ENCODE measurements at regions not wholly inside any gene's neighbourhood (a gene's known extent, or its start where the extent isn't known, plus 50 kb on each side); places are given as distances from the start of the nearest gene placed in this dataset.
"Not testable (repeated sequence)": the region's sequence is repeated elsewhere in the genome, so short reads cannot be mapped to it uniquely, and the experiment has no call there.

GRCh38 chr1:116185161-116185701 is 74.0 kb downstream of the MAB21L3 start:
- DNase-seq: no peak

- DNase-seq: no peak
These were observed 78.3 kb downstream of the MAB21L3 start for GRCh38 chr1:116189481-116189880.

GRCh38 chr1:116191294-116191693 is 80.1 kb downstream of the MAB21L3 start:
- DNase-seq: no peak

GRCh38 chr1:116193768-116194167 is 82.6 kb downstream of the MAB21L3 start:
- no peak for DNase-seq

- DNase-seq: no peak
These were observed 83.4 kb downstream of the MAB21L3 start for GRCh38 chr1:116194568-116194967.

GRCh38 chr1:116195077-116195868 is 84.1 kb downstream of the MAB21L3 start:
- DNase-seq: no peak

- DNase-seq: not testable (repeated sequence)
These were observed 89.1 kb downstream of the MAB21L3 start for GRCh38 chr1:116200343-116200742.

GRCh38 chr1:116201911-116202310 is 90.7 kb downstream of the MAB21L3 start:
- no peak for DNase-seq

- peak; percentile 71 for DNase-seq
These were observed 92.1 kb downstream of the MAB21L3 start for GRCh38 chr1:116203181-116203723.

GRCh38 chr1:116203920-116204319 is 92.7 kb downstream of the MAB21L3 start:
- no peak for DNase-seq

- no peak for DNase-seq
These were observed 94.9 kb downstream of the MAB21L3 start for GRCh38 chr1:116205941-116206679.

GRCh38 chr1:116207126-116207735 is 96.0 kb downstream of the MAB21L3 start:
- no peak for DNase-seq

GRCh38 chr1:116208136-116208535 is 96.9 kb downstream of the MAB21L3 start:
- DNase-seq: no peak

GRCh38 chr1:116211294-116211693 is 100.1 kb downstream of the MAB21L3 start:
- no peak for DNase-seq

- DNase-seq: peak; percentile 58
These were observed 107.7 kb downstream of the MAB21L3 start for GRCh38 chr1:116218922-116219321.

- DNase-seq: peak; percentile 60
These were observed 108.6 kb downstream of the MAB21L3 start for GRCh38 chr1:116219651-116220434.

GRCh38 chr1:116224111-116224510 is 112.9 kb downstream of the MAB21L3 start:
- DNase-seq: no peak

GRCh38 chr1:116224561-116224960 is 113.4 kb downstream of the MAB21L3 start:
- DNase-seq: peak; percentile 81

- peak; percentile 8 for DNase-seq
These were observed 114.8 kb downstream of the MAB21L3 start for GRCh38 chr1:116226017-116226416.

- no peak for DNase-seq
These were observed 117.3 kb downstream of the MAB21L3 start for GRCh38 chr1:116228511-116228910.

GRCh38 chr1:116230712-116231111 is 119.5 kb downstream of the MAB21L3 start:
- DNase-seq: no peak

GRCh38 chr1:116231752-116232151 is 120.6 kb downstream of the MAB21L3 start:
- no peak for DNase-seq
